ENCODE measurements at regions not wholly inside any gene's neighbourhood (a gene's known extent, or its start where the extent isn't known, plus 50 kb on each side); places are given as distances from the start of the nearest gene placed in this dataset.
A peak's percentile ranks its signal among the peaks of the same experiment; 100 is the strongest.
"Not testable (repeated sequence)": the region's sequence is repeated elsewhere in the genome, so short reads cannot be mapped to it uniquely, and the experiment has no call there.

DNA sequence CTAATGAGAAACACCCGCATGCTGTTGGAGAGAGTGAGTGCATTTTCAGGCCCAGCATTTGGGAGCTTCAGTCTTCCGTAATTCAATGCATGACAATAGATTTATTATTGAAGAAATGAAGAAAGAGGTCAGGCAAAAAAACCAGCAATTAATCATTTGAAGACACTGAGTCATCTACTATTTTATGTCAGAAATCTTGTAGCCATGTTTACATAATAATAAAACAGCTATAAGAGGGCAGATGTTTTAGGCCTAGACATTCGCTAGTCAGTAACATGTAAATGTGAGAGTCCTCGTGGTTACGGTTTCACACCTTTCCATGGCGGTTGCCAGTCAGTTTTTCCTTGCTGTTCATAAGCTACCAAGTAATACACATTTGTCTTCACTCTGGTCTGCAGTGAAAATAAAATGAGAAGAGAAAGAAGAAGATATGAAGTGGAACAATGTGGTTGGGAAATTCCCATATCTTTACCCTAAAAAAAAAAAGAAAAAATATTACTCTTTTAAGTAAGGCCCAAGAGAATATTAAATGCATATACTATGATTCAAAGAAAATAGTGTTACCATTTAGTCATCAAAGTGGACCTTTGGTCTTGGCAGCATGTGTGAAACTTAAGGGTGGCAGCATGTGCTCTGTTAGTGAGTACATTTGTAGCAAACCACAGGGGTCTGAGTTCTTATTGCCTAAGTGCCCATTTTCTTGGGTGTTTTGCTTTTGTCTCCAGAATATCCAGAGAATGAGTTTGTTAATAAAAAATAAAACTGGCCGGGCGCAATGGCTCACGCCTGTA is 140.5 kb upstream of the TBL1XR1 start:
- peak; percentile 69 for DNase-seq (ENCODE audit: low read depth, low spot score)
- no peak overlapping the region for H3K4me3 ChIP-seq (ENCODE audit: low read depth, low read length)
- ChIA-PET POLR2A (no interaction called here), CTCF (interaction anchor here (1.0 kb wide), 1 partner anchor 12 kb away, joined by 4 read pairs; no protein-coding TSS in a partner anchor)
- TF ChIP-seq, protein P1, sequence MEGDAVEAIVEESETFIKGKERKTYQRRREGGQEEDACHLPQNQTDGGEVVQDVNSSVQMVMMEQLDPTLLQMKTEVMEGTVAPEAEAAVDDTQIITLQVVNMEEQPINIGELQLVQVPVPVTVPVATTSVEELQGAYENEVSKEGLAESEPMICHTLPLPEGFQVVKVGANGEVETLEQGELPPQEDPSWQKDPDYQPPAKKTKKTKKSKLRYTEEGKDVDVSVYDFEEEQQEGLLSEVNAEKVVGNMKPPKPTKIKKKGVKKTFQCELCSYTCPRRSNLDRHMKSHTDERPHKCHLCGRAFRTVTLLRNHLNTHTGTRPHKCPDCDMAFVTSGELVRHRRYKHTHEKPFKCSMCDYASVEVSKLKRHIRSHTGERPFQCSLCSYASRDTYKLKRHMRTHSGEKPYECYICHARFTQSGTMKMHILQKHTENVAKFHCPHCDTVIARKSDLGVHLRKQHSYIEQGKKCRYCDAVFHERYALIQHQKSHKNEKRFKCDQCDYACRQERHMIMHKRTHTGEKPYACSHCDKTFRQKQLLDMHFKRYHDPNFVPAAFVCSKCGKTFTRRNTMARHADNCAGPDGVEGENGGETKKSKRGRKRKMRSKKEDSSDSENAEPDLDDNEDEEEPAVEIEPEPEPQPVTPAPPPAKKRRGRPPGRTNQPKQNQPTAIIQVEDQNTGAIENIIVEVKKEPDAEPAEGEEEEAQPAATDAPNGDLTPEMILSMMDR (IDR thresholded peaks at IDR 0.05; ENCODE audit: insufficient read depth, low read length, missing control alignments), result no peak

DNA sequence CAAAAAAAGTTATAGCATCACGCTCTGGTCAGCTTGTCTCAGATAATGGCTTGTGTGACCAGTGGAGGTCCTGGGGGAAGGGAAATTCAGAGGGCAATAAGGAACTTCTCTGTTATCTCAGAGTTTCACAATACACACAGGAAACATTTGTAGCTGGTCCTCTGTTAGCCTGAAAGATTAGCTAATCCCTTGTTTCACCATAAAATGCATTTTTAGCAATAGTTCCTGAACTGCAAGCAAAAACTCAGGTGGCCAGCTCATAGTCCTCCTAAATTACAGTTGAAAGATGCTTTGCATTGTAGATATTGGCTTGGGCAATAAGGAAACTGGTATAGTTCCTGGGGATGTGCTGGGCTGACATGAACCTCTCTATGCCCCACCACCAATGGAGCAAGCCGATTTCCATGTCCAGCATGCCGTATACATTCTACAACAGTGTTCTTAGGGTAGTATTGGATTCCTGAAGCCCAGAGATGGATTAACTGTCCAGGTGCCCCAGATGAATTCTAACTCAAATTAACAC is 141.5 kb upstream of the TBL1XR1 start:
- TF ChIP-seq, protein P1 (IDR thresholded peaks at IDR 0.05; ENCODE audit: insufficient read depth, low read length, missing control alignments), result no peak
- no peak overlapping the region for H3K4me3 ChIP-seq (ENCODE audit: low read depth, low read length)
- ChIA-PET CTCF (no interaction called here), POLR2A (interaction anchor here (0.5 kb wide), 1 partner anchor 716 kb away, joined by 4 read pairs; no protein-coding TSS in a partner anchor)
- DNase-seq (ENCODE audit: low read depth, low spot score), result no peak

DNA sequence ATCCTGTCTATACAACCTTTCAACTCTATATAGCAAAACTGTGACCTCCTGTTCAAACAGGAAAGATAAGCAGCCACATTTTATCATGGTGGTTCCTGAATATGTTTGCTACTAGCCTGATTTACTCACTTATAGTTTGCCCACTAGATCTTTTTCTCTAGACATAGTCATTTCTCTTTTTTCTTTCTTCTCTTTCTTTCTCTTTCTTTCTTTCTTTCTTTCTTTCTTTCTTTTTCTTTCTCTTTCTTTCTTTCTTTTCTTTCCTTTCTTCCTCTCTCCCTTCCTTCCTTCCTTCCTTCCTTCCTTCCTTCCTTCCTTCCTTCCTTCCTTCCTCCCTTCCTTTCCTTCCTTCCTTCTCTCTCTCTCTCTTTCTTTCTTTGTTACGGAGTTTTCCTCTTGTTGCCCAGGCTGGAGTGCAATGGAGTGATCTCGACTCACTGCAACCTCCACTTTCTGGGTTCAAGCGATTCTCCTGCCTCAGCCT is 142.0 kb upstream of the TBL1XR1 start:
- POLR2A ChIA-PET; DNase-seq (ENCODE audit: low read depth, low spot score); CTCF ChIA-PET; H3K4me3 ChIP-seq (ENCODE audit: low read depth, low read length): not testable (repeated sequence)

DNA sequence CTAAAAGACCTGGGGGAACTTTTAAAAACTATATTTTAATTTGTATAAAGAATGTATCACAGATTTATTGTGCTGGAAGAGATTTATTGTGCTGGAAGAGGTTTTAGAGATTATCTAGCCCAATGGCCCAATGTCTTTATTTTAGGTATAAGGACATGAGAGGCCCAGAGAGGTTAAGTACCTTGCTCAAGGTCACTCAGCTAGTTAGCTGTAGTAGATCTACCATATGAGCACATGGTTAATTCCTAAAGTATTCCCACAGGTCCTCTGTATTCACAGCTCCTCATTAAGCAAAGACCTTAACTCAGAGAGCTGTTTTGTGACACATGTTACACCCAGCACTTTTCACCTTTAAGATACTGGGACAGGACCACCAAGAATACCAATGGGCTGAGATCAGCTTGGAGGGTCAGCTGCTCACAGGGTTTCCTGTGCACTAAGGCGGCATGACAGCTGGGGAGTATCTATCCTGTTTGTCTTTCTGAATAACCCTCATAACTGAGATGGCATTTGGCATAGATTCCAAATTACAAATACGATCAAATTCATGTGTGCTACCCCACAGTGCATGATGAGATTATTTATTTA is 143.1 kb upstream of the TBL1XR1 start:
- ChIA-PET CTCF (no interaction called here), POLR2A (interaction anchor here (0.6 kb wide), 1 partner anchor 188 kb away, joined by 4 read pairs; no protein-coding TSS in a partner anchor)
- DNase-seq (ENCODE audit: low read depth, low spot score), result no peak
- TF ChIP-seq, protein P1 (IDR thresholded peaks at IDR 0.05; ENCODE audit: insufficient read depth, low read length, missing control alignments), result no peak
- H3K4me3 ChIP-seq (ENCODE audit: low read depth, low read length), result no peak overlapping the region

DNA sequence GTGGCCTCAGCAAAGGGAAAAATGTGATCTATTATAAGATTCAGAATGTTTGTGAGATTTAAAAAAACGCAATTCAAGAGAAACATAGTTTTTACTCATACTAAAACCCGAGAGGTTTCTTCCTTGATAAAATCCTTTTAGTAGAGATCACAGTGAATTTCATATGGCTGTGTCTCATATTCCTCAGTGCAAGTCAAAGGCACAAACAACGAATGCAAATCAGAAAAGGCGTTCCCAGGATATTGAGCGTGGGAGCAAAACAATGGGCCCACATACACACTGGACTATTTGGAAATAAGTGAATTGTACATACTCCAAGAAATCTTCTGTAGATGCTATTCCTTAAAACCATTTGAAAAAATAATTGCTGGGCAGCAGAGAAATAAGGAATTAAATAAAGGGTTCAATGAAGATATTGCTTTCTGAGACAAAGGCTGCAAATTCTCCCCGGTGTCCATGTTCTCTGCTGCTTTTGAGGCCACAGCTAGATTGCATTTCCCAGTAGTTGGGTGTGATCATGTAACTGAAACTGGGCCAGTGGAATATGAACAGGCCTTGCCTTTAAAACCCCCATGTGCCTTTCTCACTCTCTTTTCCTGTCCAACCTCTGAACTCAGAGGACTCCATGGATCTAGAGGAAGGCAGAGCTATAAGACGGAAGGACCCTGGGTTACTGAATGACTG is 144.6 kb upstream of the TBL1XR1 start:
- no peak overlapping the region for H3K4me3 ChIP-seq (ENCODE audit: low read depth, low read length)
- TF ChIP-seq, protein P1 (IDR thresholded peaks at IDR 0.05; ENCODE audit: insufficient read depth, low read length, missing control alignments), result no peak
- DNase-seq (ENCODE audit: low read depth, low spot score), result no peak
- ChIA-PET CTCF (no interaction called here), POLR2A (no interaction called here)

DNA sequence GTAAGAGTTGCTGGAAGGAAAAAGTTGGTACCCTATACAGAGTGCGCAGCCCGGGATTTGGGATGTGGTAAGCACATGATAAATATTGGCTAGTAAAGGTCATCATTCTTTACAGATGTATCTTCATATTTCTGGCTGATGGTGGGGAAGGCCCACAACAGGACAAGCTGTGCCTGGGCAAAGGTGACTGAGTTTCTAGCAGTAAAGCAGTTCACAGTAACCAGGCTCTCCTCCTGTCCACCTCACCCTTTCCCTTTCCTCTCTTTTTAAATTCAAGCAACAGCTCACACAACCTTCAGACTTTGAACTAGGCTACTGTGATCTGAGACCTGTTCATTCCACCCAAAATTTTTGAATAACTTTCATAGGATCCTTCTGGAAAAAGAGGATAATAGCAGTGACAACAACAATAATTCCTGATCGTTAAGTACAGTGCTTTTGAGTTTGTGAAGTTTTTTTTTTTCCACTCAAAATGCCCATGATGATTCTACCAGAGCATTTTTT is 145.9 kb upstream of the TBL1XR1 start:
- CTCF ChIA-PET, result no interaction called here
- H3K4me3 ChIP-seq (ENCODE audit: low read depth, low read length), result no peak overlapping the region
- TF ChIP-seq, protein P1 (IDR thresholded peaks at IDR 0.05; ENCODE audit: insufficient read depth, low read length, missing control alignments), result no peak
- no peak for DNase-seq (ENCODE audit: low read depth, low spot score)
- POLR2A ChIA-PET, result no interaction called here

Measured in AG04449 (cell line).